Mucosa of gallbladder (tissue), 1 donor: ENCODE measurements at regions not wholly inside any gene's neighbourhood (a gene's known extent, or its start where the extent isn't known, plus 50 kb on each side); places are given as distances from the start of the nearest gene placed in this dataset.

ENCODE experiments used
- DNase-seq: peaks from one replicate; pipeline ENCODE4 v3.0.0-alpha.2; 2020; ENCODE audit warnings: low spot score
- donor health status: DM: no; HTN: no; CAD: no.

GRCh38 chr4:188197566-188197965 is 58.3 kb downstream of the TRIML1 start:
- no peak for DNase-seq

DNA sequence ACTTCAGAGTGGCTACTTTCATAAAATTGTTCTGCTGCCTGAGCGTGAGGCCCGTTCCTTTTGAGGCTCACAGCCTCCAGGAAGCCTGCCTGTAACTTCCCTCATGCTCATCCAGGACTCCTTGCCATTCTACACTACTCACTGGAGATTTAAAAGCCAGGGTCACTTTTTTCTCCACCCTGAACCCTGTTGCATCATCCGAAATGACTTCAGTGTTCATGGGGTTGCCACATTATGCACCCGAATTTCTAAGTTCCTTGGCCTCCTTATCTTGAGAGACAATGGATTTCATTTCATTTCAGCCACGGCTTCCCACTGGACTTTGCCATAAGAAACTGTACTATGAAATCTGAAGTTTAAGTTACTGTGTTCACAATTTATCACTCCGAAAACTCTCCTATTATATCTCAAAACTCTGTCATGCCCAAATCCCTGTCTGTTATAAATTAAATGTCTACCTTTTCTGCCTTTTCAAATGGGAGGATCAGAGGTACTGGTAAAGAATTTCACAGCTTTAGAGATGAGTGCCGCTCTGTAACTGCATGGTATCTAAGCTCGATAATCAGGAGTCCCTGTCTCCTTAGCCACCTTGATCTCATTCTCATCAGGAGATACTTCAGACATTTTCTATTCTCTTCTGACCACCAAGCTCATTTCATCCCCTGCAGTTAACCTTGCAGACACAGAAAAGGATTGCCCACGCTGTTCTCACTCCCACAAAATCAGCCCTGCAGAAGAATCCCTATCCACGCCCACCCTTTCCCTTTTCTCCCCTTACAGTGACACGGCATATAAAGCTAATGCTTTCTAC is 59.9 kb downstream of the TRIML1 start:
- no peak for DNase-seq

- DNase-seq = no peak
Measured at GRCh38 chr4:188201851-188202250, 62.6 kb downstream of the TRIML1 start.

DNA sequence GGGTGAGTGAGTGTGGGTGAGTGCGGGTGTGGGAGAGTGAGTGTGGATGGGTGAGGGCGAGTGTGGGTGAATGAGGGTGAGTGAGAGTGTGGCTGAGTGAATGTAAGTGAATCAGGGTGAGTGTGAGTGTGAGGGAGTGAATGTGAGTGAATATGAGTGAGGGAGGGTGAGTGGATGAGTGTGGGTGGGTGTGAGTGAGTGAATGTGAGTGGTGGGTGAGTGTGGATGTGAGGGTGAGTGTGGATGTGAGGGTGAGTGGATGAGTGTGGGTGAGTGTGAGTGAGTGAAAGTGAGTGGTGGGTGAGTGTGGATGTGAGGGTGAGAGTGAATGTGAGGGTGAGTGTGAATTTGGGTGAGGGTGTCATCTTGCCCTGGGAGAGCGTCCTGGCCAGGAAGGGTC is 67.5 kb downstream of the TRIML1 start:
- no peak for DNase-seq

DNA sequence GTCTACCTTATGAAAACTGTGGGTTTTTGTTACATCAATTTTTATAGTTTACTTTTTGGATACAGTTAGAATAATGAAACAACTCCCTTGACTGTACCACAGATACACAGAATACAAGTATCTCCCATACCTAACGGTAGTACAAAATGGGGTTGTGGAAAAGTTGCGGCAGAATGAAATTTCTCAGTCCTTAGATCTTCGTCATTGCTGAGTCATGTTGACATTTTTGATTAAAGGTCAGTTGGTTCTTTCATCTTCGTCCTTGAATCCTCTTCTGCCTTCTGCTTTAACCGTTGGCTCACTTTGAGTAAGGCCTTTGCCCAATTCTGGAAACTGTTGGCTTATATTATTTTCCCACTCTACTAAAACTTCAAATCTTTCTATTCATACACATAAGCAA is 75.6 kb downstream of the TRIML1 start:
- DNase-seq = no peak

DNA sequence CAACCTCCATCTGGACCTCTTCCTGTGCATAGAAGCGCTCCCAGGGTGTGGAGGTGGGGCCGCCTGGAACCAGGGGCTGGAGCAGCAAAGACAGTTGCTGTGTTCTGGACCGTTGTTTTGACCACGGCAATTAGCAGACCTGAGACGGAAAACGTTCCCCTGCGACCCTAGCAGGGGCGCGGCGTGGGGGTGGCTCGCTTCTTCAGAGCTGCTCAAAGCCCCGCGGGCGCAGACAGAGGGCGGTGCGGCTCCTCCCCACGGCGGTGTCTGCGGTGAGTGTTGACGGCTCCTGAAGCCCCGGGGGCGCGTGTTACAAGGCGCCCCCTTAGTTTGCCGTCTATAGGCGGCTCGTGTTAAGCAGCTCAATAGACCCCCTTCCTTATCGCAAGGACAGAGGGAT is 79.2 kb downstream of the TRIML1 start:
- no peak for DNase-seq

- DNase-seq = no peak
Measured at GRCh38 chr4:188220006-188220405, 80.8 kb downstream of the TRIML1 start.

GRCh38 chr4:188221090-188221489 is 81.8 kb downstream of the TRIML1 start:
- DNase-seq = no peak

GRCh38 chr4:188228279-188228678 is 89.0 kb downstream of the TRIML1 start:
- no peak for DNase-seq

DNA sequence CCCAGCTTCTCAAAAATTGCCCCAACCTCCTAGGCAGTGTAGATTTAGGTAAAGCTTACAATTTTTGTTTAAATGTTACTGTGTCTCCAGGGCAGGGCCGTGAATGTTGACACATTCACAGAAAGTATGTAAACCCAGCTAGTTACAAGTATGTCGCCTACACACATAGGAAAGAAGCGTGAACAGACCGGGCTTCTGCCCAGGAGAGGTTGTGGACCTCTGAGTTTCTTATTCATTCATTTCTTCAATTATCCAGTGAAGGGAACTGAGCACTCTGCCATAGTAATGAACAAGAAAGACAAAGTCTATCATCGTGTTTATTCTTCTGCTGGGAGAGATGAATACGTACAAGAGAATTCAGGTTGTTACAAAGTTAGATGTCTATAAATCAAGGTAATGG is 93.2 kb downstream of the TRIML1 start:
- DNase-seq = no peak

DNA sequence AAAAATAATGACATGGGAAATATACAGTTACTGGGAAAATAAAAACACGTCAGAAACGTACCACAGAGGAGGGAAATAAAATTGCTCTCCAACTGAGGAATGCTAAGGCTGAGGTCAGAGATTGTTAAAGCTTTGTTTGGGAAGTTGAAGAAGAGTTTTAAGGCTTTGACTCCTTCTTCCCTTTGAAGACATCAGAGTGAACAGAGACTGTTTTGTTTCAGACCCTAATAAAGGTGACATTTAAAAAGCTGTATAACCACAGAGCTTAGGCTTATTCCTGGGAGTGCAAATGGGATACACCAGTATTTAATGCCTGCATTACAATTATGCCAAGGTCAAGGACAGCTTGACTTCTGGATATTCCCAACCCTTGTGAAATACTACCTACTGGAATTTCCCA is 102.8 kb downstream of the TRIML1 start:
- no peak for DNase-seq

DNA sequence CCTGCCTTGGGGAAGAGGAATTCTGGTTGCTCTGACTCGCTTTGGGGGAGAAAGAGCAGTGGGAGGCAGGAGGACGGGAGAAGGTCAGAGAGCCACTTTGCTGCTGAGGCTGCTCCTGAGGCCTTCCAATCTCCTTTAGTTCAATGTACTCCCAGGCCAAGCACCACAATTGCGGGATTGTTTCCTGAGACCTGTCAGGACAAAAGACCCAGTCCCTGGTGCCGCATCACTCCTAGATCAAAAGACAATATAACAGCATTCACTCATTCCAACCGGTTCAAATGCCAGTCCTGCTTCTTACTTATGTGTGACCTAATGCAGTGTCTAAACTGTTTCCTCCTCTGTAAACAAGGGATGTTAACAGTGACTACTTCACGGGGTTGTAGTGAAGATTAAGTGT is 106.4 kb downstream of the TRIML1 start:
- no peak for DNase-seq

- no peak for DNase-seq
Measured at GRCh38 chr4:188246488-188246887, 107.2 kb downstream of the TRIML1 start.

GRCh38 chr4:188254211-188254610 is 115.0 kb downstream of the TRIML1 start:
- no peak for DNase-seq

DNA sequence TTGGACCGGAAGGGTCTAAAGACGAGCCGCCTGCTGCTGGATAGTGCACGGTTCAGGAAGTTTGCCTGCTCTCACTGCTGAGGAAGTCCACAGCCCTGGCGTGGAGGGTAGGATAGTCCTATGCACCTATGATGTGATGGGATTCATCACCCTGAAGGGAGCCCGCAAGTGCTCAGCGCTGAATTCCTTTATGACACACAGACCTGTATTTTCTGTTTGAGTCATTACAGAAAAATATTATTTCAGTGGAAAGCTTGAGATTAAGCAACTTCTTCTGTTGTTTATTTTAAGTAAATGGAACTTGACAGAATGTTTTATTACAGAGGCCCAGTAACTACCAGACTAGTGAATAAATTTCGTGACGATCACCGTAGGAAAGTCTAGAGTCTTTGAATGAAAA is 123.2 kb downstream of the TRIML1 start:
- no peak for DNase-seq

DNA sequence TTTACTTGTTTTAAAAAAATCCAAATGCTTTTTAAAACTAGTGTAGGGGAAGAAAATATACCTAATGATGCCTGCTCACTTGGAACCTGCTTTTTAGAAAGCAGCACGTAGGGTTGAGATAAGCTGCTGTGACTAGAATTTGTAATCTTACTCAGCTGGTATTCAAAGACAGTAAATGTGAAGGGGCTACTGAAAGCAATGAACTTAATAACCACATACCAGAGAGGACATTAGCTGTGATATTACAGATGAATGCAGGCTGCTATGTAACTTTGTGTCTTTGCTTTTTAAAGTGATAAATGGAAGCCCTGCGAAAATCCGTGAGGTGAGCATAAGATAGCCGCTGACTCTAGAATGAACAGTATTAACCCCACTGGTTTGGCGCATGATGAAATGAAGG is 124.1 kb downstream of the TRIML1 start:
- no peak for DNase-seq

DNA sequence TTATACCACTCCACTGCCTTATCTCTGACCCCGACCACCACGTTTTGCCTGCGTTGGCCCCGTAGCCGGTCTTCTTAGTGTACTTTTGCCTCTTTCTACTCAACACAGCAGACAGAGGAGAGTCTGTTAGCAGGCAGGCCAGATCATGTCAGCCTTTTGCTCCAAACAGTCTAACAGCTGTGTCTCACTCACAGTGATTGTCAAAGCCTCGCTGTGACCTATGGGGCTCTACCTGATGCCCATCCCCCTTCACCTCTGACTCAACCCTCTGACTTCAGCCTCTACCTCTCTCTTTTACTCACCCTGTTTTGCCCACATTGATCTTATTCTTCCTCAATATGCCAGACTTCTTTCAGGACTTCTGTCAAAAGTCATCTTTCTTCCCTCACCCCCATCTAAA is 127.1 kb downstream of the TRIML1 start:
- no peak for DNase-seq

DNA sequence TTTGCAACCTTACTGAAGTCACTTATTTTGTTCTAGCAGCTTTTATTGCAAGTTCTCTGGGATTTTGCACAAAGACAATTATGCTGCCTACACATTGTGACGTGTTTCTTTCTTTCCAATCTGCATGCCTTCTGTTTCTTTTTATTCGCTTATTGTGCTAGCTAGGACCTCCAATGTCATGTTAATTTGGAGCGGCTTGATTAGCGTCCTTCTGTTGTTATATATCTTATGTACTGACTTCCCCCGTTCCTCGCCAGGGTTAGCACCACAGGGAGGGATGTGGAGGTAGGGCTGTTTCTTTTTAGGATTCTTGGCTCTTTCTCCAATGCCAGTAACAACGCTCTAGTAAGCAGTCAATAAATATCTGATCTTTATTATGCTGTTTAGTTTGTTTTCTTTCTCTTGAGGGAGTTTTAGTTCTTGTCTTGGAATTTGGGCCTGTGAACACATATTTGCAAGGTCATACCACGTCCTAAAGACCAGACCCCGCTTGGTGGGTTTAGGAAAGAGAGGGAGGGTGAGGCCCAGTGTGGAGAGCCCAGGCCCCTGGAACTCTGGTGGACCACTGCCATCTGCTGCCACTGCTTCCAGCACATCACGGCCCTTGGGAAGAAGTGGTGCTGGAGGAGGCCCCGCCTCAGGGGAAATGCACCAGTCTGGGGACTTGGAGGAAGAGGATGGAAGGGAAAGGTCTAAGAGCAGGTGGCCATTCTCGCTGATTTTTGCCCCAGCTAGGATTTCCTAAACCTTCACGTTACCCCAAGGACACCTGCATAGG is 129.1 kb downstream of the TRIML1 start:
- no peak for DNase-seq

DNA sequence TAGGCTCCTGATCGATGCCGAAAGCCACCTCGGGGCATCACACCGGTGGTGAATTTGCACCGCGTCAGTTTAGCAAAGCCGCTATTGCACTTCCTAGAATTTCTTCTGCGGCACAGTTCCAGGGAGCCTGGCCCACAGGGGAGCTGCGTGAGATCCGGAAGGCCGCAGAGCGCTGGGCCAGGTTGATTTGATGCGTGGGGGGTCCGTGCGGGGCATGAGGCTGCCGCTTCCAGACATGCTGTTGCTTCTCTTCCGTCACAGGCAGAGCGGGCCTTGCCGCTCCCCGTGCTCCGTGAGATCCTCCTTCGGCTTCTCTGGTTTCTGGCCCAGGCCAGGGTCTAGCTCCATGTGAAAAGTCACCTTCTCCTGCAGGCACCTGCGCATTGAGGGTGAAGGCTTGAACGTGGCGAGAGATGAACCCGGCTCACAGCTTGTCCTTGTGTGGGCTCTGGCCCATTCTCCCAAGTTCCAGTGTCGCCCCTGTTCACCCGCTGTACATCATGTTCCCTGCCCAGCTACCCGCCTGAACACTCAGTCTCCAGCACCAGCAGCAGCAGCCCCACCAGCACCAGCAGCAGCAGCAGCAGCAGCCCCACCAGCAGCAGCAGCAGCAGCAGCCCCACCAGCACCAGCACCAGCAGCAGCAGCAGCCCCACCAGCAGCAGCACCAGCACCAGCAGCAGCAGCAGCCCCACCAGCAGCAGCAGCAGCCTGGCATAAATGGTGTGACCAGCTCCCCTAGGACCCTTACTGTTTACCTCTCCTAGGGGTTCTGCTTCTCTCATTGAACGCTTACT is 131.2 kb downstream of the TRIML1 start:
- DNase-seq = no peak

DNA sequence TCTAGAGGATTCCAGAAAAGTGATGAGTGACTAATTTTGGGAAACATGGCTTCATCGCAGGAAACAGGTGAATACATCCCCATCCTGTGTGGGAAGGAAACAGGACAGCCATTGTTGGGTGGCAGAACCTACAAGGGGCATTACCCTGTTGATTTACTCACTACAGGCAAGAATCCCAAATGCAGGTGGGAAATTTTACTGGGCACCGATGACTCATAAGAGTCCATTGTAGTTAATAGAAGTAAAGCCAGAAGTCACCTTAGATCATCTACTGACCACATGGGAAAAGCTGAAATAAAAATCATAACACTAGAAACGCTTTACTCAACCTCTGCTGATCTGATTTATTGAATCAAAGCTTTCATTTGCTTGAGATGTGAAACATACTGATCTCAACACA is 136.4 kb downstream of the TRIML1 start:
- DNase-seq = no peak

- no peak for DNase-seq
Measured at GRCh38 chr4:188279184-188279583, 139.9 kb downstream of the TRIML1 start.

DNA sequence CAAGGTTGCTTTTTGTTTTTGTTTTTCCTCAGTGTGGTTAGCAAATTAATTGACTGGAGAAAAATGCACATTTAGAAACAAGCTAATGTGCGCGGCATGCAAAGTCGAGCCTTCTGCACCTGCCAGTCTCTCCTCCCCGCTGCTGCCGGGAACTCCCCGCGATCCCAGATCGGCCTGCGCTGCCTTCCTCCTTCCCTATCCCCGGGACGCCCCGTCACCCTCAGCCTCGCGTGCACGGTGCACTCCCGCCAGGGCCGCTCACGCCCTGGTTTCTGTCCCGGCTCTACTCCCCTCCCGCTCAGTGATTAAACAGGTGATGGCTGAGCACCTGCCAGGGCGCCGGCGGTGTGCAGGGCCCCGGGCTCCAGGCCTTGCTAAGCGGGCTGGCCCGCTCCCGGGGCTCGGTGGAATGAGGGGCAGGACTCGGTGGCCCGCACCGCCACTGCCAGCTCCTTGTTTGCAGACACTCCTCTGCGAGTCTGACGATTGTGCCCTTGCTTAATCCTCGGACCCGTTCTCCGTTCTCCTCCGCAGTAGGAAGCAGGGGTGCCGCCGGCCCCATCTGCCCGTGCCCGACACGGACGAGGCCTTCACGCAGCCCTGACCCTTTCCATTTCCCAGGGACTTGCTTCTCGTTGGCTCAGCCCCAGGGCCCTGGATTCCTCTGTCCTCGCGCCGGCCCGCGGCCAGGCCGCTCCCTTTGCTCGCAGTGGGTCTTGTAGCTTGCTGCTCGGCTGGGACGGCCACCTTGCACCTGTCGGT is 143.4 kb downstream of the TRIML1 start:
- no peak for DNase-seq
